22Rv1 (cell line): ENCODE measurements at regions not wholly inside any gene's neighbourhood (a gene's known extent, or its start where the extent isn't known, plus 50 kb on each side); places are given as distances from the start of the nearest gene placed in this dataset.
"Not testable (repeated sequence)": the region's sequence is repeated elsewhere in the genome, so short reads cannot be mapped to it uniquely, and the experiment has no call there.

Source experiments
- ZFX ChIP-seq: fragments of 450-650 bp; IDR thresholded peaks from 2 replicates; pipeline ENCODE4 v1.6.1; 2017; ENCODE audit warnings: antibody characterized with exemption, borderline replicate concordance
- TF ChIP-seq, protein P1 (sequence below): fragments of 450-650 bp; IDR thresholded peaks from 2 replicates; pipeline ENCODE4 v1.5.1; 2017; ENCODE audit warnings: mild to moderate bottlenecking

DNA sequence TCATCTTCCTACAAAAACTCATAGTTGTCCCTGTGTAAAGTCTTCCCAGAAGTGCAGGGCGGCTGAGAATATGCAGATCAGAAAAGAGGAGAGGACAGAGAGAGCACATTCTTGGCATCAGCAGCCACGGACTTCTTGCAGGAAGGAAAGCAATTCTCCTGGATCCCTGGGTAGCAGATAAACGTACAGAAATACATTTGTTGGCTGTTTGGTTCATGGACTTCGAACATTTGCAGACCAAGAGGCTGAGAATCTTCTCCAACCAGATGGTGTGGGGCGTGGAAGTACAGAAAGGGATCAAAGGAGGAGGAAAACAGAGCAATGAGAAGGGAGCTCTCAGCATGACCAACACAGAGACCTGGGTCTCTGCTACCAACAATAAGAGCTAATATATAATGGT, 319.9 kb downstream of the NPHP4 start:
- TF ChIP-seq, protein P1, sequence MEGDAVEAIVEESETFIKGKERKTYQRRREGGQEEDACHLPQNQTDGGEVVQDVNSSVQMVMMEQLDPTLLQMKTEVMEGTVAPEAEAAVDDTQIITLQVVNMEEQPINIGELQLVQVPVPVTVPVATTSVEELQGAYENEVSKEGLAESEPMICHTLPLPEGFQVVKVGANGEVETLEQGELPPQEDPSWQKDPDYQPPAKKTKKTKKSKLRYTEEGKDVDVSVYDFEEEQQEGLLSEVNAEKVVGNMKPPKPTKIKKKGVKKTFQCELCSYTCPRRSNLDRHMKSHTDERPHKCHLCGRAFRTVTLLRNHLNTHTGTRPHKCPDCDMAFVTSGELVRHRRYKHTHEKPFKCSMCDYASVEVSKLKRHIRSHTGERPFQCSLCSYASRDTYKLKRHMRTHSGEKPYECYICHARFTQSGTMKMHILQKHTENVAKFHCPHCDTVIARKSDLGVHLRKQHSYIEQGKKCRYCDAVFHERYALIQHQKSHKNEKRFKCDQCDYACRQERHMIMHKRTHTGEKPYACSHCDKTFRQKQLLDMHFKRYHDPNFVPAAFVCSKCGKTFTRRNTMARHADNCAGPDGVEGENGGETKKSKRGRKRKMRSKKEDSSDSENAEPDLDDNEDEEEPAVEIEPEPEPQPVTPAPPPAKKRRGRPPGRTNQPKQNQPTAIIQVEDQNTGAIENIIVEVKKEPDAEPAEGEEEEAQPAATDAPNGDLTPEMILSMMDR = not testable (repeated sequence)
- TF ChIP-seq ZFX = not testable (repeated sequence)
